ENCODE measurements at regions not wholly inside any gene's neighbourhood (a gene's known extent, or its start where the extent isn't known, plus 50 kb on each side); places are given as distances from the start of the nearest gene placed in this dataset.

GRCh38 chr3:130621824-130622223 lies 104.8 kb downstream of the COL6A6 start:
- Mint-ChIP-seq H3K4me3 (no peak overlapping the region), H3K36me3 (no peaks in the 10 kb centered on the region), H3K27me3 (peaks cover 11 to 18% (median 15%) of the 10 kb centered on the region in 3 donors), H3K27ac (no peak overlapping the region), H3K9me3 (peaks cover 0 to 8% (median 0%) of the 10 kb centered on the region in 7 donors), H3K4me1 (no peaks in the 10 kb centered on the region)
- ATAC-seq (ENCODE audit: low read depth in 2 of 2) (no peak), DNase-seq (no peak)

GRCh38 chr3:130626049-130626448 lies 109.1 kb downstream of the COL6A6 start:
- DNase-seq (no peak), ATAC-seq (ENCODE audit: low read depth in 2 of 2) (no peak)
- Mint-ChIP-seq H3K36me3 (no peaks in the 10 kb centered on the region), H3K27ac (no peak overlapping the region), H3K27me3 (peaks cover 11 to 22% (median 15%) of the 10 kb centered on the region in 3 donors), H3K4me1 (no peaks in the 10 kb centered on the region), H3K9me3 (peaks cover 0 to 14% (median 3%) of the 10 kb centered on the region in 7 donors), H3K4me3 (no peak overlapping the region)

- Mint-ChIP-seq H3K9me3 (peaks cover 0 to 14% (median 3%) of the 10 kb centered on the region in 7 donors), H3K36me3 (no peaks in the 10 kb centered on the region), H3K27me3 (peaks cover 11 to 22% (median 15%) of the 10 kb centered on the region in 3 donors), H3K27ac (no peak overlapping the region), H3K4me1 (no peaks in the 10 kb centered on the region), H3K4me3 (no peak overlapping the region)
- DNase-seq (no peak), ATAC-seq (ENCODE audit: low read depth in 2 of 2) (no peak)
Observed at GRCh38 chr3:130627143-130627855, 110.3 kb downstream of the COL6A6 start.

GRCh38 chr3:130627882-130628281 lies 110.9 kb downstream of the COL6A6 start:
- peaks cover 0 to 14% (median 3%) of the 10 kb centered on the region in 7 donors for H3K9me3 Mint-ChIP-seq
- H3K4me1 Mint-ChIP-seq: no peaks in the 10 kb centered on the region
- H3K36me3 Mint-ChIP-seq: no peaks in the 10 kb centered on the region
- H3K4me3 Mint-ChIP-seq: no peak overlapping the region
- peaks cover 11 to 22% (median 15%) of the 10 kb centered on the region in 3 donors for H3K27me3 Mint-ChIP-seq
- ATAC-seq (ENCODE audit: low read depth in 2 of 2) (no peak), DNase-seq (no peak)
- no peak overlapping the region for H3K27ac Mint-ChIP-seq
